CD1c-positive myeloid dendritic cell (primary cell): ENCODE measurements at regions not wholly inside any gene's neighbourhood (a gene's known extent, or its start where the extent isn't known, plus 50 kb on each side); places are given as distances from the start of the nearest gene placed in this dataset.
"Not testable (repeated sequence)": the region's sequence is repeated elsewhere in the genome, so short reads cannot be mapped to it uniquely, and the experiment has no call there.

Source experiments
- DNase-seq: peaks from one replicate; pipeline ENCODE4 v3.0.0-alpha.2; 2016; ENCODE audit errors: extremely low spot score

DNA sequence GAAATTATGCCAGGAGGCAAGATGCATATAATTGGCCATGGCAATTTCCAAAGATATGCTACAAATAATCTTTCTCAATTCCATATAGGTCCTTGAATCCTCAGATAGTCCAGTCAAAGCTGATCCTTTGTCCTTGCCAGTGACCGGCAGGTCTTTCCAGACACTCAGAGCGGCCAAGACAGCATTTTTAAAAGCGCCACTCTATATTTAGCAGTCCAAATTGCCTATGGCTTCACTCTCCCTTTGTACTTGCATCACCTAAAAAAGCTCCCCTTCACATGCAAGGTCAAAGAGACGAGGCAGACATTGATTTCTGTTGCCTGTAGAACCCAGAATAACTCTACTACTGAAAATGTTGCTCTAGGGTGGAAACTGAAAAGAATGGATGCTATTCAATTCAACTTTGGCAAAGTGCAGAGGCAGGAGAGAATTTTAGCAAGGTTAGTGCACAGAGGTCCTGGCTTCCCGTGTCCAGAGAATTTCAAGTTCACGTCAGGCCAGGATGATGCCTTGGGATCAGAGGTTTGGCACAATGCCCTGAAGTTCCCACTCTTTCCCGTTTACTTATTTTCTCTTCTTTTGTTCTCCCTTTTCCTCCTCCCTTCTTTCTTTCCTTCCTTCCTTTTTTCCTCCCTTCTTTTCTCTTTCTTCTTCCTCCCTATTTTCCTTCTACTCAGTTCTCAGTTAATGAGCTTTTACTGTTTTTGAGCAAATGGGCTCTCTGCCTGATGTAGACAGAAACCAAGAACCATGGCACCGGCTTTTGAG lies 108.5 kb downstream of the KCNK1 start:
- no peak for DNase-seq

- DNase-seq = no peak
Observed at GRCh38 chr1:233723387-233723786, 109.5 kb downstream of the KCNK1 start.

DNA sequence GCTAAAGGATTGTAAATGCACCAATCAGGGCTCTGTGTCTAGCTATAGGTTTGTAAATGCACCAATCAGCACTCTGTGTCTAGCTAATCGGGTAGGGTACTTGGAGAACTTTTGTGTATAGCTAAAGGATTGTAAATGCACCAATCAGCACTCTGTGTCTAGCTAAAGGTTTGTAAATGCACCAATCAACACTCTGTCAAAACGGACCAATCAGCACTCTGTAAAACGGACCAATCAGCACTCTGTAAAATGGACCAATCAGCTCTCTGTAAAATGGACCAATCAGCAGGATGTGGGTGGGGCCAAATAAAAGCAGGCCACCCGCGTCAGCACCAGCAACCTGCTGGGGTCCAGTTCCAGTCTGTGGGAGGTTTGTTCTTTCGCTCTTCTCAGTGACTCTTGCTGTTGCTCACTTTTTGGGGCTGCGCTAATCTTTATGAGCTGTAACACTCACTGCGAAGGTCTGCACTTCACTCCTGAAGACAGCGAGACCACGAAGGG lies 110.3 kb downstream of the KCNK1 start:
- DNase-seq = not testable (repeated sequence)

DNA sequence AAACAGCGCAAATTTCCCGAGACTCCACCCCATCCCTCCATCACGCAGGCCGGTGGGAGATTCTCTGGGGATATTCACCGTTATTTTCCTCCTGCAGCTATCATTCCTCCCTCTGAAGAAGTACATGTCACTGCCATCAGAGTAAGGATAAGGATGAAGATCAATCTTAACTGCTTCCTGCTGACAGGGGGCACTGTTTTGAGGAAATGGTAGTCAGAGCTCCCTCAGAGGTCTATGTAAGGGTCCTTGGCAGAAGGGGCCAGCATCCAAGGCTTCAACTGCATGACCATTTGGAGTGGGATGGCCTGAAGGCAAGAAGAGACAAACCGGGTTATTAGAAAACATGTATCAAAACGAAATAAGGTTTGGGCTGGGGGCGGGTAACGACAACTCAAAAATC lies 111.5 kb downstream of the KCNK1 start:
- no peak for DNase-seq

- no peak for DNase-seq
Observed at GRCh38 chr1:233728721-233729120, 114.8 kb downstream of the KCNK1 start.

DNA sequence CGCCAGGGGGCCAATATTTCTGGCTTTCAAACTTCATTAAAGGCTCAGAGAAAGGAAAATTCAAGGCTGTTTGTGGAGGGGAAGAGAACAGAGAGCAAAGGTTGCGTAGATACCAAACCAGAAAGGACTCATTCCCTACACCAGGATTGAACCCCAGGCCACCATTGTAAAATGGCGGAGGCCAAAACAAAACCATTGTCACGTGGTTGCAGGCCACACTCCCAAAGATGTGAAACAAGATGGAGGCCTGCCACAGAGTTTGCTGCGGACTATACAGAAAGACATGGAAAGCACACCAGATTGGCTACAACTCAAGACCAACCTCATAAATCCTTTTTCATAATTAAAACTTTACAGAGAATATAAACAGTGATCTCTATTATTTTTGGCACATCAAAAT lies 116.5 kb downstream of the KCNK1 start:
- no peak for DNase-seq

- no peak for DNase-seq
Observed at GRCh38 chr1:233730809-233731208, 116.9 kb downstream of the KCNK1 start.

DNA sequence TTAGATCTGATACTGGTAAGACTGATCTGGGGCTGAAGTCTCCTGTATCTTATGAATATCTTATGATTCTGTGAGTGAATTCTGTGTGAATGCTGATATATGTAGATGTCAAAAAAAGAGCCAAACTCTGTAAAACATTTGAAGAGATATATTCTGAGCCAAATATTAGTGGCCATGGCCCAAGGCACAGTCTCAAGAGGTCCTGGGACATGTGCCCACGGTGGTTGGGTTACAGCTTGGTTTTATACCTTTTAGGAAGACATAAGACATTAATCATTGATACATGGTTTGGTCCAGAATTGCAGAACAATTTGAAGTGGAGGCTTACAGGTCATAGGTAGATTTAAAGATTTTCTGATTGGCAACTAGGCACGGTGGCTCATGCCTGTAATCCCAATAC lies 118.3 kb downstream of the KCNK1 start:
- DNase-seq = no peak

GRCh38 chr1:233734456-233734855 lies 120.5 kb downstream of the KCNK1 start:
- DNase-seq = no peak

DNA sequence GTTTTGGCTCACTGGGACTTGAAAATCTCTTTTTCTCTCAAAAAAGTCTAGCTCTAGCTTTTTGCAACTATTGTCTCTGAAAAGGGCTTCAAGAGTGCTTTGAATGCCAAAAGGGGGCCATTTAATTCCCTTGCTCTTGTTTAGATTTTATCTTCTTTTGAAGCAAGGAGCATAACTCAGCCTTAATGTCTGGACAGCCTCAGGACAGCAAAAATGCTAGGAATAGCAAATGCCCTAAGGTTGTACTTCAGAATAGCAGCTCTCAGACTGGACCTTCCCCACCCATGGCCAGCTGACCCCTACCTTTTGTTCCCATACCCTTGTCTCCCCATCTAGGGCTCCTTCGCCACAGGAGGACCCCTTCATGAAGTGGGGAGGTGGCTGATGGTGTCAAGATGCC lies 121.4 kb downstream of the KCNK1 start:
- DNase-seq = no peak

GRCh38 chr1:233735847-233736246 lies 121.9 kb downstream of the KCNK1 start:
- no peak for DNase-seq

GRCh38 chr1:233737341-233737740 lies 123.4 kb downstream of the KCNK1 start:
- DNase-seq = no peak

GRCh38 chr1:233738396-233738795 lies 124.5 kb downstream of the KCNK1 start:
- DNase-seq = no peak

DNA sequence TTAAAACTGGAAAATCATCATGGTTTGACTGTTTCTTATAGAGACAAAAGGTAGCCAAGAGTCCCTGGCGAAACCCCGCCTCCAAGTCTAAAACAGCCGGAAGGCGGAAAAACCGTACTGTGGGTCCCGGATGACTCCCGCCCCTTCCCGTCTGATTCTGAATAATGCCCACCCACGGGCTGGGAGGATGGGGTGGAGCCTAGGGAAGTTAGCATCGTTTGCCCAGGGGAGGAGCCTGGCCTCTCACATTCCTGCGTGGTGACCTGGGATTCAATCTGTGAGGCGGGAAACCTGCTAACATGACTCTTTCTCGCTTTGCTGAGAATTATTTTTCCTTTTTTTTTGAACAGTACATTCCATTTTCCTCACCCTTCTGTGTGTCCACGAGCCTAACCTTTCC lies 124.9 kb downstream of the KCNK1 start:
- DNase-seq = no peak

GRCh38 chr1:233744779-233745513 lies 131.0 kb downstream of the KCNK1 start:
- DNase-seq = no peak

DNA sequence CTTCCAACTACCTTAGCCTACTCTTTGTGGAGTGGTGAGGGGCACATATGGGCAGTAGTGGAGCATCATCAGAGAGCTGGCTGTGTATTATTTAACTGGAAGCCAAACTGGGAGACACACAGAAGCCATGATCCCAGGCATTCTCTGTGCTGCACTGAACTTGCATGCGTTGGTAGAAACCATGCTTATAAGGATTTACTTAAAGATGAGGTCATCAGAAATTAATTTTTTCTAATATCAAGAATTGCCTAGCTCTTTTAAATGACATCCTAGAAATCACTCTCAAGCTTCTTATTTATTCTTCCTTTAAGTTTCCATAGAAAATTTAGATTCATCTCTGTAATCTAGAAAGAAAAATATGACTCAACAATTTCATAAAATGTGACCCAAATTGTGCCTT lies 136.2 kb downstream of the KCNK1 start:
- no peak for DNase-seq

GRCh38 chr1:233759665-233760064 lies 144.8 kb upstream of the SLC35F3 start:
- DNase-seq = no peak

DNA sequence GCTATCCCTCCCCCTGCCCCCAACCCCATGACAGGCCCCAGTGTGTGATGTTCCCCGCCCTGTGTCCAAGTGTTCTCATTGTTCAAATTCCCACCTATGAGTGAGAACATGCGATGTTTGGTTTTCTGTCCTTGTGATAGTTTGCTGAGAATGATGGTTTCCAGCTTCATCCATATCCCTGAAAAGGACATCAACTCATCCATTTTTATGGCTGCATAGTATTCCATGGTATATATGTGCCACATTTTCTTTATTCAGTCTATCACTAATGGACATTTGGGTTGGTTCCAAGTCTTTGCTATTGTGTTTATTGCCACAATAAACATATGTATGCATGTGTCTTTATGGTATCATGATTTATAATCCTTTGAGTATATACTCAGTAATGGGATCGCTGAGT lies 140.2 kb upstream of the SLC35F3 start:
- DNase-seq = not testable (repeated sequence)

GRCh38 chr1:233777566-233777965 lies 126.9 kb upstream of the SLC35F3 start:
- DNase-seq = no peak

DNA sequence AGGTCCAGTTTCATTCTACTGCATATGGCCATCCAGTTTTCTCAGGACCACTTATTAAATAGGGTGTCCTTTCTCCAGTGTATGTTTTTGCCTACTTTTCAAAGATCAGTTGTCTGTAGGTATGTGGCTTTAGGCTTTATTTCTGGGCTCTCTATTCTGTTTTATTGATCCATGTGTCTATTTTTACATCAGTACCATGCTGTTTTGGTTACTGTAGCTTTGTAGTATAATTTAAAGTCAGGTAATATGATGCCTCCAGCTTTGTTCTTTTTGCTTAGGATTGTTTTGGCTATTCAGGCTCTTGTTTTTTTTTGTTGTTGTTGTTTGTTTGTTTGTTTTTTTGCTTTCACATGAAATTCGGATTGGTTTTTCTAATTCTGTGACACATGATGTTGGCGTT lies 124.4 kb upstream of the SLC35F3 start:
- DNase-seq = no peak

GRCh38 chr1:233782937-233783586 lies 121.4 kb upstream of the SLC35F3 start:
- no peak for DNase-seq

GRCh38 chr1:233787599-233787998 lies 116.9 kb upstream of the SLC35F3 start:
- no peak for DNase-seq

DNA sequence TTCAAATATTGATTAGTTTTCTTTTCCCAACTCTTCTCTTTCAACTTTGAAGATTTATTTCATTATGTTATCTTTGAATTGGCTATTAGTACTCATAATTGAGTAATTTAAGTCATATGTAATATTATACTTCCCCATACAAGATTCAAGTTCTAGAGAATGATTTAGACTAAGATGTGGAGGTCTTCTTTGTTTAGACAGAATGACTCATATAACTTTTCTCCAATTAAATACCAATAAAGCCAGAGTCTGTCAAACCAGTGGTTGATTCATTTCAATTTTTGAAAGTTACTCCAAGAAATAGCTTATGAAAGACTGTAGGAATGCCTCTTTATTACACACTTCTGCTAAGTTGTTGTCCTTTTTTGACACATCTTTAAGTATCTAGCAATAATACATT lies 115.8 kb upstream of the SLC35F3 start:
- no peak for DNase-seq
